Right lobe of liver (tissue), 6 donors: ENCODE measurements at regions not wholly inside any gene's neighbourhood (a gene's known extent, or its start where the extent isn't known, plus 50 kb on each side); places are given as distances from the start of the nearest gene placed in this dataset.

Source experiments
- ATAC-seq, 4 donors: fragments of 200-7000 bp; cut with Tn5 transposase; one replicate each; pipeline ENCODE4 v1.9.1; 2020; ENCODE audit warnings: mild to moderate bottlenecking in 4 of 4, moderate library complexity in 4 of 4
- DNase-seq, 3 donors: peaks; one replicate each; pipeline ENCODE4 v3.0.0-alpha.2; 2020
- H3K27ac ChIP-seq, 3 donors: fragments of 200-600 bp; one replicate each; pipeline ENCODE4 v1.8.0; 2022
- H3K27me3 ChIP-seq, 2 donors: fragments of 200-600 bp; one replicate each; pipeline ENCODE4 v1.8.0; 2022
- H3K36me3 ChIP-seq, 4 donors: fragments of 200-600 bp; sonication (generic) in 1 of 4; one replicate each; pipeline versions ENCODE4 v1.5.1 to v1.8.0; 2017 to 2022; ENCODE audit warnings: control low read depth in 1 of 4
- H3K4me1 ChIP-seq, 4 donors: fragments of 200-600 bp; sonication (generic) in 1 of 4; one replicate each; pipeline versions ENCODE4 v1.5.1 to v1.8.0; 2017 to 2022; ENCODE audit warnings: control low read depth in 1 of 4
- H3K4me3 ChIP-seq, 3 donors: fragments of 200-600 bp; one replicate each; pipeline ENCODE4 v1.8.0; 2022
- H3K9me3 ChIP-seq, 4 donors: fragments of 200-600 bp; sonication (generic) in 1 of 4; one replicate each; pipeline versions ENCODE4 v1.5.1 to v1.8.0; 2017 to 2022; ENCODE audit warnings: control low read depth in 1 of 4
- CTCF ChIP-seq, 4 donors: fragments of 200-600 bp in 3 of 4; fragments of 450-650 bp in 1 of 4; IDR thresholded peaks; one replicate each; pipeline versions ENCODE4 v1.5.1 to v1.8.0; 2016 to 2022; ENCODE audit warnings: antibody characterized with exemption in 4 of 4, mild to moderate bottlenecking in 2 of 4
- POLR2A ChIP-seq: fragments of 450-650 bp; IDR thresholded peaks from one replicate; pipeline ENCODE4 v1.6.1; 2017; ENCODE audit warnings: antibody characterized with exemption, mild to moderate bottlenecking
- WGBS: methylation state at CpG from one replicate; pipeline ENCODE4 v1.1.6; 2018; ENCODE audit warnings: low coverage, low lambda C conversion rate; ENCODE audit not compliant: insufficient coverage; ENCODE audit errors: missing lambda C conversion rate; 5-methylcytosine and 5-hydroxymethylcytosine counted together
- intact Hi-C, 2 donors: fragments of 100-400 bp; cut with DNase I; formaldehyde crosslinking; loops; one replicate each; pipeline versions ENCODE4 v1.11.2 to v1.14.1; 2022
- donor health status: DM: no; HTN: yes; CAD: no.
- donor health status: DM: no; HTN: no; CAD: no.
- donor health status: DM: no; HTN: no; CAD: no.
- donor health status: DM: no; HTN: yes; CAD: no.
- donor health status: DM: no; HTN: yes; CAD: no.

DNA sequence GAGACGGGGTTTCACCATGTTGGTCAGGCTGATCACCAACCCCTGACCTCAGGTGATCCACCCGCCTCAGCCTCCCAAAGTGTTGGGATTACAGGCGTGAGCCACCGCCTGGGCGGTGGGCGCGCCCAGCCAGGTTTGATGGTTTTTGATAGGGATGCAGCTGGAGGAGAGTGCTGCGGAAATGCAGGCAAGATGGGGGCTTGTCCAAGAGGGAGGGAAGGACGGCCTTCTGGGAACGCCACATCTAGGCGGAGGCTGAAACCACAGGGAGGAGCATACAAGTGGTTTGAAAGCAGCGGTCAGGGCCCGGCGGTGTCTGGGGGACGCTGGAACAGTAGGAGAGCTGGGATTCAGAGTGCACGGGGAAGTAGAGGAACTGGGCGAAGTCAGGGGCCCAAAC, 134.6 kb downstream of the VRK1 start:
- Histone ChIP-seq H3K9me3 (no peaks in the 10 kb centered on the region), H3K4me1 (no peaks in the 10 kb centered on the region), H3K36me3 (no peaks in the 10 kb centered on the region), H3K27ac (no peak overlapping the region), H3K4me3 (no peak overlapping the region), H3K27me3 (no peaks in the 10 kb centered on the region)
- TF ChIP-seq CTCF (IDR thresholded peaks at IDR 0.05) (no peak), POLR2A (no peak)
- DNase-seq: no peak
- intact Hi-C loops: no loop called here
- ATAC-seq: no peak
- WGBS: 96% methylated on average over 7 of the region's 17 CpGs

- no peak for TF ChIP-seq CTCF (IDR thresholded peaks at IDR 0.05)
- TF ChIP-seq POLR2A: no peak
- H3K4me3 ChIP-seq: no peak overlapping the region
- no peaks in the 10 kb centered on the region for H3K4me1 ChIP-seq
- H3K36me3 ChIP-seq: no peaks in the 10 kb centered on the region
- intact Hi-C loops: no loop called here
- no peak for DNase-seq
- H3K27me3 ChIP-seq: no peaks in the 10 kb centered on the region
- no peak for ATAC-seq
- H3K9me3 ChIP-seq: no peaks in the 10 kb centered on the region
- 75% methylated on average over 8 of the region's 13 CpGs for WGBS
- no peak overlapping the region for H3K27ac ChIP-seq
These were observed 137.6 kb downstream of the VRK1 start for GRCh38 chr14:96934638-96935330.

DNA sequence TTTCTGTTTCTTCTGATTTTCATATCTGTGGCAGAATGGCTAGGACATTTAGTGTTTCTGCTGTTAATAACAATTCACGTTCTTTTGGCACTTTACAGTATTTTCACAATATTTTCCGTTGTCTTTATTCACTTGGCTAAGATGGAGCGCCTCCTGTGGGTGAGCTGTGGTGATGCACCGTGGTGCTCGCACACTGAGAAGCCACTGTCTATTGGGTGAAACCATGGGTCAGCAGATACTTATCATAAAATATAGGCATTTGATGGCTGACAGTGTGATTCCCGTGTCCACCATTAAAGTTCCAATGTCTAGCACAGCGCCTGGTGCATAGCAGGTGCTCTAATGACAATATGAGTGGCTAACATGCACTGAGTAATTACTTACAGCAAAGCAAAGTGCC, 141.8 kb downstream of the VRK1 start:
- no peaks in the 10 kb centered on the region for H3K27me3 ChIP-seq
- TF ChIP-seq POLR2A (no peak), CTCF (IDR thresholded peaks at IDR 0.05) (peak in 2 of 4 donors; percentile 12 to 36)
- no peak overlapping the region for H3K27ac ChIP-seq
- no peak for ATAC-seq
- H3K4me1 ChIP-seq: no peaks in the 10 kb centered on the region
- 33% methylated on average over 7 of the region's 7 CpGs for WGBS
- H3K4me3 ChIP-seq: no peak overlapping the region
- no peaks in the 10 kb centered on the region for H3K9me3 ChIP-seq
- no peaks in the 10 kb centered on the region for H3K36me3 ChIP-seq
- intact Hi-C loops: no loop called here
- DNase-seq: no peak

DNA sequence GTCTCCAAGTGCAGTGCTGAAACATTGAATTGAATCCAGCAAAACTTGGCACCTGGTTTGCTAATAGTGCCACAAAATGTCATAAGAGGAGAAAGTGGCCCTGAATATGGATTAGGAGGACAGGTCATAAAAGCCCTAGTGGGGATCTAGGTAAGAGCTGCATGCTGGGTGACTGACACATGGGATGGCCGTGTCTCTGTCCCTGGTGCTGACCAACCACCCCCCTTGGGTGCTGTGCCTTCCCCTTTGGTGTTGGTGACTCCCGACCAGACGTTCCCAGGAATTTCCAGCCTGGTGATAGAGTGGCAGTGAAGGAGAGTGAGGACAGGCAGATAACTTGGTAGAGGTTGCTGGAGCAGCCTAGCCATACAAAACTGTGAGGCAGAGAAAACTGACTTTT, 142.8 kb downstream of the VRK1 start:
- no peaks in the 10 kb centered on the region for H3K36me3 ChIP-seq
- intact Hi-C loops: no loop called here
- no peaks in the 10 kb centered on the region for H3K4me1 ChIP-seq
- H3K9me3 ChIP-seq: no peaks in the 10 kb centered on the region
- no peak for ATAC-seq
- no peak for DNase-seq
- no peak for TF ChIP-seq POLR2A
- TF ChIP-seq CTCF (IDR thresholded peaks at IDR 0.05): no peak
- H3K27ac ChIP-seq: no peak overlapping the region
- H3K4me3 ChIP-seq: no peak overlapping the region
- H3K27me3 ChIP-seq: no peaks in the 10 kb centered on the region
- 7% methylated on average over 3 of the region's 3 CpGs for WGBS

GRCh38 chr14:96944297-96944696, 147.1 kb downstream of the VRK1 start:
- Histone ChIP-seq H3K4me3 (no peak overlapping the region), H3K27ac (no peak overlapping the region), H3K9me3 (no peaks in the 10 kb centered on the region), H3K4me1 (no peaks in the 10 kb centered on the region), H3K27me3 (no peaks in the 10 kb centered on the region), H3K36me3 (no peaks in the 10 kb centered on the region)
- TF ChIP-seq POLR2A: no peak
- no peak for TF ChIP-seq CTCF (IDR thresholded peaks at IDR 0.05)
- intact Hi-C loops: no loop called here
- ATAC-seq (no peak), DNase-seq (no peak)
- 50% methylated on average over 2 of the region's 6 CpGs for WGBS
